A673 (cell line): ENCODE measurements at regions not wholly inside any gene's neighbourhood (a gene's known extent, or its start where the extent isn't known, plus 50 kb on each side); places are given as distances from the start of the nearest gene placed in this dataset.

ENCODE experiments used
- EZH2 ChIP-seq: fragments of 200-600 bp; sonication (generic); IDR thresholded peaks from 2 replicates; pipeline ENCODE4 v1.6.1; 2017; ENCODE audit warnings: borderline replicate concordance, low read depth, mild to moderate bottlenecking, mixed read lengths, antibody characterized with exemption, low read length; ENCODE audit not compliant: poor library complexity, severe bottlenecking
- TF ChIP-seq, protein P1 (sequence below): fragments of 300-800, 200-600 bp; sonication (generic); conservative IDR thresholded peaks from 2 replicates; pipeline ENCODE4 v1.5.1; 2017; ENCODE audit warnings: low read depth, mild to moderate bottlenecking, antibody characterized with exemption, low read length, moderate library complexity, mixed read lengths

DNA sequence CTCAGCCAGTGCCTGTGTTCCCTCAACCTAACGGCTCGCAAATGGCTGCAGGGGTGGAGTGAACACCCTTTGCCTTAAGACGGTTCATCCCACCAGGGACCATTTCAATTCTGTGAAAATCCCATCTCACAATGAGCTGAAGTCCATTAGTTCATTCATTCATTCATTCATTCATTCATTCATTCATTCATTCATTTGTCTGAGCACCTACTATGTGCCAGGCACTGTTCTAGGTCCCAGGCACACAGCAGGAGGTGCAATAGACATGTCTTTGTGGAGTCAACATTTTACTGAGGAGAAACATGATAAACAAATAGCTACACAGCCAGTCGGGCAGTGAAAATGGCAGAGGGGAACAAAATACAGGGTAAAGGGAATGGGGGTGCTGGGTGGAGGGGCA is 618.8 kb downstream of the MATN1 start:
- TF ChIP-seq EZH2: no peak
- TF ChIP-seq, protein P1, sequence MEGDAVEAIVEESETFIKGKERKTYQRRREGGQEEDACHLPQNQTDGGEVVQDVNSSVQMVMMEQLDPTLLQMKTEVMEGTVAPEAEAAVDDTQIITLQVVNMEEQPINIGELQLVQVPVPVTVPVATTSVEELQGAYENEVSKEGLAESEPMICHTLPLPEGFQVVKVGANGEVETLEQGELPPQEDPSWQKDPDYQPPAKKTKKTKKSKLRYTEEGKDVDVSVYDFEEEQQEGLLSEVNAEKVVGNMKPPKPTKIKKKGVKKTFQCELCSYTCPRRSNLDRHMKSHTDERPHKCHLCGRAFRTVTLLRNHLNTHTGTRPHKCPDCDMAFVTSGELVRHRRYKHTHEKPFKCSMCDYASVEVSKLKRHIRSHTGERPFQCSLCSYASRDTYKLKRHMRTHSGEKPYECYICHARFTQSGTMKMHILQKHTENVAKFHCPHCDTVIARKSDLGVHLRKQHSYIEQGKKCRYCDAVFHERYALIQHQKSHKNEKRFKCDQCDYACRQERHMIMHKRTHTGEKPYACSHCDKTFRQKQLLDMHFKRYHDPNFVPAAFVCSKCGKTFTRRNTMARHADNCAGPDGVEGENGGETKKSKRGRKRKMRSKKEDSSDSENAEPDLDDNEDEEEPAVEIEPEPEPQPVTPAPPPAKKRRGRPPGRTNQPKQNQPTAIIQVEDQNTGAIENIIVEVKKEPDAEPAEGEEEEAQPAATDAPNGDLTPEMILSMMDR: no peak
